Middle frontal gyrus (tissue), 1 donor: ENCODE measurements at regions not wholly inside any gene's neighbourhood (a gene's known extent, or its start where the extent isn't known, plus 50 kb on each side); places are given as distances from the start of the nearest gene placed in this dataset.

ENCODE experiments used
- DNase-seq: peaks from one replicate; pipeline ENCODE4 v3.0.0-alpha.2; 2015; ENCODE audit warnings: low spot score; ENCODE audit errors: extremely low spot score

GRCh38 chr9:113701774-113702755, 174.0 kb upstream of the ZNF618 start:
- no peak for DNase-seq

GRCh38 chr9:113705306-113705927, 170.7 kb upstream of the ZNF618 start:
- no peak for DNase-seq

DNA sequence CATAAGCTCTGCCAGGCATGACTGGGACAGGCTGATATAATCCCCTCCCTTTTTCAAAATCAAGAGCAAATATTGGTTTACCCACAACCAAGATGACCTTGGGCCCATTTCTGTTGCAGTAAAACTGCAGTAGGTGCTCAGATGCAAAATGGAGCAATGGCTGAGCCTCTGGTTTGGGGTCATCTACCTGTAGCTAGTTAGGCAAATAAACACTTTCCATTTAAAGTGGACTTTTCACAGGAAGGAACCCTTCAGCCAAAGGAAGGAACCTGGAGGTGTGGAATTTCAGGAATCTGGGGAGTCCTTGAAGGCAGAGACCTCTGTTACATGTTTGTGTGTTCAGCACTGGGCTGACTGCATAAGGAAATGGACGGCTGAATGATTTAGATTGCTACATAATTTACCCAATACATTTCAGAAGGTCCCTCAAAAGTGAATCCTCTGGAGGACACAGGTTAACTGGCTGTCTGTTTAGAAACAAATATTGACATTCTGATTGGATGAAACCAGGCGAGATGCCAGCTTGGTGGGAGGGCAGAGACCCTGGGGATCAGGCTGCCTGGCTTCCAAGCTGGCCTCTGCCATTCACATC, 170.1 kb upstream of the ZNF618 start:
- DNase-seq = no peak

DNA sequence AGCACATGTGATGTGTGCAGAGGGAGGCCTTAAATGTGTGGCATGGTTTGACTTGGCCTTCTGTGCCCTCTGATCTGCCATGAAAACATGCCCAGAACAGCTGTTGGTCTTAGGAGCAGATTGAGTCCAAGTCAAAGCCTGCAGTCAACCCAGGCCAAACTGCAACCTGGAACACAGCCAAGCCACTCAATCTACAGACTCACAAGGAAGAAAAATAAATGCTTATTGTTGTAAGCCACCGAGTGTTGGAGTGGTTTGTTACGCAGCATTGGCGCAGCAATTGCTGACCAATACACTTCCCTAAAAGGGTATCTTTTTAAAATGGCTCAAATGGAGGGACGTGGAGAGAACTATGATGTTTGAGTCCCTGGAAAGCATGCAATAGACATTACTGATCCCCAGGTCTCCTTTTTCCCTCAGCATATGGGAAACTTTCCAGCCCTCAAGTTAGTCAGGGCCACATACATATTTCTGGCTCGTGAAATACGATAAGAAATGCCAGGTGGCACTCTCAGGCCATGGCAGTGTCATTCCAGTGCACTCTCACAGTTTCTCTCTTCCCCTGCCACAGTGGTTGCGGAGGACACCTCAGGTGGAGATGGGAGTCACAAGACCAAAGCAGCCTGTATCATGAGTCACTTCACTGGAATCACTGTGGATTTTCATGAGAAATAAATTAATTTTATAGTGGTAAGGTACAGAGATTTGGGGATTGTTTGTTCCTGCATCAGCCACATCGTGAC, 168.0 kb upstream of the ZNF618 start:
- no peak for DNase-seq

DNA sequence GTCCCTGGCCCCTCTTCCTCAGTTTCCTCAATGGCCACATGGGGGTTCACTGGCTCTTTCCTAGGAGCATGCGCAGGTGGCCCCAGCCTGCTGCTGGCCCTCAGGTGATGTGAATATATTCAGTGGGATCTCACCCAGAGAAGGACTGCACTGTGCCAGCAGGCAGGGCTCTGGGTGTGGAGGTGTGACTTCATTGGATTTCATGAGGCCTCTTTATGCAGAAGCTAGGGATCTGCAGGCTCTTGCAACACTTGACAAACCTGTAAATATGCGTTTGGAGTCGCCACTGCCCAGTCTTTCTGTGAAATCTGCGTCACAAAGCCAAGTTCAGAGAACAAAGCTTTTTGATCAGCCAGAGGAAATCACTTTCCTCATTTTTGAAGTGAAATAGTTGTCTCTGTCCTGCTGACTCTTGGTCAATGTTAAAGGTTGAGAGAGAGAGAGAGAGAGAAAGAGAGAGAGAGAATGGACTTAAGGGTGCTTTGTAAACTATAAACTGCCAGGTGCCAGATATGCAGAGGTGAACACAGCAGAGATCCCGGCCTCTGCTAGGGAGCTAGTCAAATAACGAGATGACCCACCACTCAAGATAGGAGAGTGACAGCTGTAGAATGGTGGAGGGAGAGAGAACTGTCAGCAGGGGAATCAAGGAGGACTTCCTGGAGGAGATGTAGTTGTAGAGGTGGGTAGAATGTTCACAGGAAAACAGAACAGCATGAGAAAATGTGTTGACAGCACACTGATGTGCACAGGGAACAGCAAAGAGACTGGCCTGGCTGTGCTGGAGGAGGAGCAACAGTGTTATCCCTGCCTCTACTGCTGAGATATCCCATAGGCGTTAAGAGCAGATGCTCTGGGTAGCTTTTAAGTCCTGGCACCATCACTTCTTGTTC, 167.0 kb upstream of the ZNF618 start:
- DNase-seq = no peak

DNA sequence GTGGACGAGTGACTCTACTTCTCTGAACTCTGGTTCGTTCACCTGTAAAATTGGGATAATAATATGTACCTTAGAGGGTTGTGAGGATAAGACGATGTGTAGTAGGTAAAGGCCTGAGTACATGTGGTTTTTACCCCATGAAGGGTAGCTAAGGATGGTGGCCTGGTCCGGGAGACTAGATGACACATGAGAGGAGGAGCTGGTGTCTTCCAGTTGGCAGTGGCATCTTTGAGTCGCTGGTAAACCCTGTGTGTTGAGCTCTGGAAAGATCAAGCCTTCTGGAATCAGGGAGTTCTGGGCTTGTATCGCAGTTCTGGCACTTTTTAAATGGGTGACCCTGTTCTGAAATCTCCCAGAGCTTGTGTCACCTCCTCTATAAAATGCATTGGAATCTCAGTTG, 166.4 kb upstream of the ZNF618 start:
- no peak for DNase-seq

DNA sequence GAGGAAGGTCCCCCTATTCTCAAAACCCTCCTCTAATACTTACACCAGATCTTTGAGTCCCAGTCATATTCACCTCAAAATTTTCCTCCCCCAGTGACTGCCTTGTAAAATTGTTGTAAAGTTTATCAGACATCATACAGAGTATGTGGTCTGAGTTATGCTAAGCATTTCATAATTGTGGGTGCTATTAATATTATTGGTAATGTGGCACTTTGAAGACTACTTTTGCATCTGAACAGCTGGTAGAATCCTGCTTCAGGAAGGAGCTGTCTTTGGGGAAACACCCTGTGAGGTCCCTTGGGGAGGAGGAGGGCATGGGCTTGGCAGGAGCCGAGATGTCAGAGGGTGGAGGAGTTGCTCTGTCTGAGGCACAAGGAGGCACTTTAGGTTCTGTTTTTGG, 164.9 kb upstream of the ZNF618 start:
- no peak for DNase-seq

- DNase-seq = no peak
Observed at GRCh38 chr9:113712053-113712452, 164.1 kb upstream of the ZNF618 start.

DNA sequence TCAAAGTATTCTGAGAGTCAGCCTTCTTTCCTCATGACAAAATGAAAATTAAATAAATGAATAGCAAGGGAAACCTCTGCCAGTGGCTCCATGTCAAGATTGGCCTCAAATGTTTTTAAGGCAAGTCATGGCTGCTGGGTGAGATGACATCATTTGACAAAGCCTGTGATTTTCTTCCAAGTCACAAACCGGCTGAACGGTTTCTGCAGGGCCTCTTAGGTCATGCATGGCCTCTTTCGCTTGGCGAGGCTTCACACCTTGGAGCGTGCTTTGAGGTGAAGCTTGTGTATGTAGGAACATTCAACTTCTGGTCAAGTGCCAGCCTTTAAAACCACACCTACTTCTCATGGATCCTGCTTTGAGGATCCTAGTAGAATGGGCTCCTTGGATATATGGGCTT, 161.0 kb upstream of the ZNF618 start:
- no peak for DNase-seq

DNA sequence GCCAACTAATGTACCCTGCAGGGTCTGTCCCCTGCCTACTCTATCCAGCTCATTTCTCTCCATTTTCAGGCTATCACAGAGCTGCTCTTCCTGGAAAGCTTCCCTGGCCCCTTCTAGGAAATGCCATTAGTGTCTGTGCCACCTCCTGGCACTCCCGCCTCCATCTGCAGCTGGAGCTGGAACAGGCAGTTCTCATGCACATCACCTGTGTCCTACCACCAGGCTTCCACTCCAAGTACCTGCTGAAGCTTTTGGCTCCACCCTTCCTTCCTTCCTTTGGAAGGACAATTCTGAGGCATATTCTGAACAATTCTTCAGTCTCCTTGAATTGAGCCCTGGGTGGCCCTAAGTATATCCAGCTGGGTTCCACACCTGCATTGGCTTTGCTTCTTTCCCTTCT, 156.2 kb upstream of the ZNF618 start:
- DNase-seq = no peak

- DNase-seq = no peak
Observed at GRCh38 chr9:113720495-113720894, 155.6 kb upstream of the ZNF618 start.

GRCh38 chr9:113721856-113722255, 154.3 kb upstream of the ZNF618 start:
- DNase-seq = no peak

GRCh38 chr9:113724202-113724601, 151.9 kb upstream of the ZNF618 start:
- DNase-seq = no peak

- DNase-seq = no peak
Observed at GRCh38 chr9:113728989-113729388, 147.1 kb upstream of the ZNF618 start.

GRCh38 chr9:113734826-113735225, 141.3 kb upstream of the ZNF618 start:
- DNase-seq = no peak

GRCh38 chr9:113737517-113738271, 138.4 kb upstream of the ZNF618 start:
- no peak for DNase-seq

DNA sequence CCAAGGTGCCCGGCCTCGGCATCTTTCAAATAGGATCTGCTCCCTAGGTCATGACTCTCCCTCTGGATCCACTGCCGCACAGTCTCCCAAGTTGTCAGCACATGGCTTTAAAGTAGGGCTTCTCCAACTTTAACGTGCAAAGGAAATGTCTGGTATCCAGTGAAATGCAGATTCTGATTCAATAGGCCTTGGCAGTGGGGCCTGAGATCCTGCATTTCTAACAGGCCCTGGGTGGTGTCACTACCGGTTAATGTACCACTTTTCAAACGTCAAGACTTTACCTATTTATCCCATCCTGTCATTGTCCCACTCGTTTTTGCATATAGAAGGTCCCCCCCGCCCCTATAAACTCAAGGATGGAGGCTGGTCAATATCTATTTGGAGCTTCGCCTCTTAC, 137.6 kb upstream of the ZNF618 start:
- no peak for DNase-seq

DNA sequence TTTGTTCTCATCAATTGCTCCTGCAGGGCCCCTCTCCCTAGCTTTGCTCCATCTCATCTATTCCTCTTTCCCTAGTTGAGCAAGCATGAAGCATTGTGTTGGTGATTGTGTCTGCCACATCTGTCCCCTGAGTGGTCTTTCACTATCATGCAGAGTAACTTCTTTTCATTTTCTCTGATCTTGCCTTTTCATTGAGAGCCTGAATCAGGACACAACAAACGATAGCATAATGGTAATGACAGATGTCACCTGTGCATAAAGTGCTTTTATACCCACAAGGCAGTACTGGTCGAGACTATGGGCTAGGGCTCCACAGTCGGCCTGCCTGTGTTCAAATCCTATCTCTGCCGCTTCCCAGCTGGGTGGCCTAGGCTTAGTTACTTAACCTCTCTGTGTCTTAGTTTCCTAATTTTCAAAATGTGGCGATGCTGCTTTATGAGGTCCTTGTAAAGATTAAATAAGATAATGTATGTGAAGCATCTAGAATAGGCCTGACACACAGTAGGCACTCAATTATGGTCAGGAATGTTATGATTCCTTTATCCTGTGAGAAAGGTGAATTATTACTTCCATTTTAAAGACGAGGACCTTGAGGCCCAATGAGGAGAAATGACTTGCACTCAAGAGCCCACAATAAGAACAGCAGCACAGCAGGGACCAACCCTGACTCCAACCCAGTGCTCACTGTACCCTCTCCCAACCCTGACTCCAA, 137.1 kb upstream of the ZNF618 start:
- DNase-seq = no peak
